Activated naive CD4-positive, alpha-beta T cell treated with Interleukin-2 at 50 U/mL for 16 hours (primary cell): ENCODE measurements at regions not wholly inside any gene's neighbourhood (a gene's known extent, or its start where the extent isn't known, plus 50 kb on each side); places are given as distances from the start of the nearest gene placed in this dataset.

Source experiments
- DNase-seq: peaks from one replicate; pipeline ENCODE4 v3.0.0-alpha.2; 2020

DNA sequence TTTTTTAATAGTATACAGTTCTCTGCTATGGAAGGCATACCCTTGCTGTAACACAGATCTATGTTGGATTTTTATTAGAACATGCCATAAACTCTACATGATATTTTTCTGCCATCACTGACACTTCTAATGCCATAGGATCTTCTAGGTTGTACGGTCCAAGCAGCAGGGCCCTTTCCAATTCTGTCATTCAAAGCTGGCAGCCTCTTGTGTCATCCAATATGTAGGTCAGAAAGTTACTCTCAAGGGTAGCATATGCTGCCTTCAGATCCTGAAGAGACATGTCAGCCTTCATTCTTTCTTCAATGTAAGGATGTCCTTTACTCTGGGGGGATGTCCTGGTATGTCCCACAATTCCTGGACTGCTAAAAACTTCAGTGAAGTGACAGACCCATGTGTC is 629.2 kb upstream of the USP24 start:
- no peak for DNase-seq

DNA sequence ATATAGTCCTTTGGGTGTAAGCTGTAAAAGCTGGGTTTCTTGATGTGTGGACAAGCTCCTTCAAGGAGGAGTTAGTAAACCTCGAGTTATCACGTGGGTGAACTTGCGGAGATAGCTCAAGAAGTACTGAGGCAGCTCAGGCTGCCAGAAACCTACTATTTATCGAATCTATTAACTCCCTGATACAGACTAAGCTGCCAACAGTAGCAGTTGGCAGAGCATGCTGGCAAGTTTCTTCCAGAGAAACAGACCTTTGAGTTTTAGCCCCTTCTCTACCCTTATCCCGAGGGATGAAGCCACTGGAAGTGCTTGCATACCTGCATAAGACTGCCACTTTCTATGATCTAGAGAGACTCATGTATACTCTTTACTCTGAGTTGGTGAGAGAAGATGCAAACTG is 624.5 kb upstream of the USP24 start:
- DNase-seq, result no peak

DNA sequence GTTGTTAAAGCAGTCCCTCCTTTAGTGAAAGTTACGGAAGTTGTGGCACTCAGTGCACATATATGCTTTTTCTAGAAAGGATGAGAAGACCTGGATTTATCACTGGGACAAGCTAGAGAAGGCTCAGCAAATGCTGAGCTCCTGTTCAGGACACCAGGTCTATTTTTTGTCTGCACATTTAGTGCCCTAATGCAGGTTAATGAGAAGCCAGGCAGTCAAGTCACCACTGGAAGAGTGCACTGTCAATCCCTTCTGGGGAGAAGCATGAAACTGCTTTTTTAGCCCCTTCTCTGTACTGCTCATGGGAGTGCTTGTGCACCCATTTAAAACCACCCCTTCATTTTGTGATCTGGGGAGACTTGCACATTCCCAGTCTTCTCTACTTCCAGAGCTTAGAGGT is 624.1 kb upstream of the USP24 start:
- no peak for DNase-seq

DNA sequence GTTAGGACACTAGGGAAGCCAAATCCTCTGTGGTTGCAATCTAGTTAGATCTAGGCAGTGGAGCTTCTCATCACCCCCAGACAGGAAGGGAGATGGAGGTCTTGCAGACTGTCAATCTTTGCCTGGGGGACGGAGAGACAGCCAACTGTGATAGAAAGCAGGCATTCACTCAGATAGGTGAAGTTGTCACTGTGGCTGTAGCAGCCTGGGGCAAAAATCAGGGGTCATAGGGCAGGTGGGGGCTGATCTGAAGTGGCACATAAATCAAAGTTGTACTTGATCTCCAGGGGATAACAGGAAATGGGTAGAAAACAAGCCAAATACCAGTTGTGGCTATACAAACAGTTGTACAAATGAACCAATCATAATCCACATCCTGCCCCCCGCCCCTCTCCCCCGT is 620.9 kb upstream of the USP24 start:
- DNase-seq, result no peak

DNA sequence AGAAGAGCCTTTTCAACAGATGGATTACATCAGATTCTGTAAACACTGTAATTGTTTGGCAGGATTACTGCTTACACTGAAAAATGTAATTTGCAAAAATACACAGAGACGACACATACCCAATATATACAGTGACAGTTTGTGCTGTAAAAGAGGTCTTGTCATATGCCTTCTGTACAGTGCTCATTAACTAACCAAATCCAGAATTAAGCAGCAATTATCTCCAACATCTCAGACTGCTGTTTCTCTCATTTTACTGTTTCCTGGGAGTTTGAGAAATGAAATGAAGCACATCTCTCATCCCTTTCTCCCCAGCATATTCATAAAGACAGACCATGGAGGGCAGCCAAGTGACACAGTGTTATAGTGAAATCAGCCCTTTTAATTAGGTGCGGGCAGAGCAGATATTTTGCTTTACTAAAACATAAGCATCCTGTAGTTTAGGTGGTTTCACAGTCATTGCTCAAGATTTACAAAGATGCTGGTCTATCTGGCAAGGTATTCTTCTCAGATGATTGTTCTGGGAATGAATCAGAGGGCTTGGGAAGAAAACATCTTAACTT is 618.4 kb upstream of the USP24 start:
- no peak for DNase-seq

DNA sequence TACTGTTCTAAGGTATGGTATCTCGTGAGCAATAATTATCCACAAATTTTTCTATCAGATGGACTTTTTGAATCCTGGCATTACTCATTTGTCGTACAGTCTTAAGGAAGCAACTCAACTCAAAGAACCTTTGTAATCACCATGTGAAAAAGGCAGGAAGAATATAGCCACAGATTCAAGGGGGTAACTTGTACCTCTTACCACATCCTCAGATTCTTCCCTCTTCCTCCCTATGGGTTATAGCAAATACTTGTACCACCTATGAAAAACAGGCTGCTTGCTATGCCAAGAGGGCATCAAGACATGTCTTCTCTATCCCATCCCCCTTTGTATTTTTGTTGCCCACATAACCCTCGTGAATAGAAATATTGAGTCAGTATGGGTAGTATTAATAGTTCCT is 616.6 kb upstream of the USP24 start:
- no peak for DNase-seq

DNA sequence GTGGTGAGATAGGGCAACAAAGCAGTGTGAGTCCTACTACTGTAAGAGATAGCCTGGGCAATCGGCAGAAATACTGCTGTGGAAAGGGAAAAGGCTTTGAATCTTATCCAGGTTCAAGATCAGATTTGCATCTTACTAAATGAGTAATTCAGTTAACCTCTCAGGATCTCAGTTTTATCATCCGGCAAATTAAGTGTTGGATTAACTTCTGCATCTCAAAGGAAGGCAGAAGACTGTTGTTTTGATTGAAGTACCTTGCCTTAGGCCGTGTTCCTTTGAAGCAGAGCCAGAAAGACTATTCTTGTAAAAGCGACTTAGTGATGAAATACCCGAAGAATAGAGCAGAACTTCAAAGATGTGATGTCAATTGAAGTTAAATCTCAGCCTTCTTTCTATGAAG is 612.9 kb upstream of the USP24 start:
- DNase-seq, result no peak

DNA sequence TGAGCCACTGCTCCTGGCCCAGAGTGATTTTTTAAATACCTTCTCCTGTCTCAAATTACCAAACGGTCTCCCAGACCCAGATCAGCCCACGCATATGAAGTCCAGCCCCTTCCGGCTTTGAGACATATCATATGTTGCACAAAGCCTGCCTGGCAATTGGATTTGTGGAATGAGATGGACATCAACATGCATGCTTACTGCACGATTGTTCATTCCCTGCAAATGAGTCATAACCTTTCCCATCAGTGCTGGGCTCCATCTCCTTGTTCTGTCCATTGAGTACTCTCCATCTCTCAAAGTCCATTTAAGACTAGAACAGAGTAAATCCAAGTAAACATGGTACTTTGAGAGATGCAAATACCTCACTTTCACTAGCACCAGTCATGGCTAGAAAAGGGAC is 612.2 kb upstream of the USP24 start:
- DNase-seq, result no peak

DNA sequence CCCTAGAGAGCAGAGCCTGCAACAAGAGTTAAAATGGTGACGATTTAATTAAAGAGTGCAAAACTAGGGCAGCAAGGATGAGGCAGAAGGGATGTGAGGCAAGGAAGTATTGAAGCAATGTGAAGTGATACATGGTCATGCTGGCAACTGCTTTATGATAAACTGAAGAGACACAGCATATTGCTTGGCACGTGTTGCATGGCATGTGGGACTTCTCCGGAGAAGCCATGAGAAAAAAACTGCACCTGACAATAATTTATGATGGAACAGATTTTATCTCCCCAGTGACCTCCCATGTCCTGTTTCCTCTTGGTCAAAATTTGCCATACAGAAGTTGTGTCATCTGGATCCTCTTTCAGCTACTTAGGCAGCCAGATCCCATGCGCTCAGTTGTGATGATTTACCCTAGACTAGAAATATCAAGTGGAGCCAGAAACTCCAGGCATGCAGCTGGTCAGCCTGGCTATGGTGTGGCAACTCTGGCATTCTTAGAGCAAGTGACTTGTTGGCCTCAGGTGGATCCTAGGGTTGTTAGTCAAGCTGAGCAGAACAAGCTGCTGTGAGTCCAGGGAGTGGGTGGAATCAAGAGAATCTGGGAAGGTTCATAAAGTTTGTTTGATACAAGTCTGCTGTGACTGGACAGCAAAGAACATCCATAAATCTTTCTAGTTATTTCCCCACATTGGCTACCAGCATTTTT is 611.4 kb upstream of the USP24 start:
- no peak for DNase-seq

DNA sequence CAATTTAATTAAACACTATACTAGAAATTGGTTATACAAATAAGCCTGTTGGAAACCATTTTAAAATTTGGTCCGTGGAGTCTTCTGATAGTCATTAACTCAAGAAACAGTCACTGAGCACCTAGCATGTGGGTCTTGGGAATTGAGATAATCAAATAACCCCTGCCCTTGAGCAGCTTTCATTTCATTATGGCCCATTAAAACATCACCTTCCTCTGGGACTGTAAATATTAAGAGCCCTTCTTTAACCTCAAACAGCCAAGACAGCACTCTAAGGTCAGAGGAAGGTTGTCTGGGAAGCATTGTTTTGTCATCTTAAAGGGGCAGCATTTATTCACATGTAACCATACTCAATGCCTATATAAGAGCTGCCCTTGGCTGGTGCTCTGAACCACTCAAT is 610.3 kb upstream of the USP24 start:
- DNase-seq, result no peak

DNA sequence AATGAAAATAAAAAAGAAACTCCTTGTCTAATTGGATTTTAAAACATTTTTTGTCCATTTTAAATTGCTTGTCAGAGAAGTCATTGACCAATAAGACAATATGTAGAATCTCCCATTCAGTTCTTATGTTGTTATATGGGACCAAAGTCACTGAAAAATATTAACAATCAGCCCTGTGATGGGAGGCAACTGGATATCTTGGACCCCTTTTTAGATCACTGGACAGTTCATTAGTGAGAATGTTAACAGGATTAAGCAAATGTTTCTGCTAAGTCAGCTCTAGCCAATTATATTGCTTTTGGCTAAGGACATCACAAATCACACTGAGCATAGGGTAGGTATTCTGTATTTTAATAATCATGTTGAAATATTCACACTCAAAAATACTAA is 609.1 kb upstream of the USP24 start:
- no peak for DNase-seq

DNA sequence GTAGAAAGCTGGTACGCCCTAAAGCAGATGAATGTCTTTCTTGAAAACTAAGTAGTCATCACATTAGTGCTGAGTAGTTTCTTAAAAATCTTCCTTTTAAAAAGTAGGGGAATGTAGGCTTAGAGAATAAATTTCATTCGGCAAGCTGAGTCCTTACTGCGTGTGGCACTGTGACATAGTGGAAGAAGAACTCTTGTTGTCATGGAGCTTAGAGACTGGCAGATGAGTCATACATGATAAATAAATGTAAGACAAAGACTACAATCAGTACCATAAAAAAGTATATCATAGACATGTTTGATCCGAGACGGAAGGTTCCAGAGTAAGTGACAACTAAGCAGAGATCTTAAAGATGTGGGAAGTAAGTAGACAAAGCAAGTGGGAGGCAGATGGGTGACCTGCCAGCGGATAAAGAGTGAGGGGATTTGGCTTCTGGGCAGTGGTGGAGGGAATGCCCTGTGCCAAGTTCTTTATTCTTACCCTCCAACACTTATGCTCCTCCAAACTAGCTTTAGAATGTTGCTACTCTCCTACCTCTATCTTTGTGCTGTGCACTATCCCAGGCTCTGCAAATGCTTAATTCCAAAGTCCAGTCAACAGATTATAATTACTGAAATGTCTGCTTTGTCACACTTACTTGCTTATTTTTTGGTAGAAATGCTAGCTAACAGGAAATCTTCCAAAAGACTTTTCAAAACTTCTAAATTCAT is 608.5 kb upstream of the USP24 start:
- no peak for DNase-seq

DNA sequence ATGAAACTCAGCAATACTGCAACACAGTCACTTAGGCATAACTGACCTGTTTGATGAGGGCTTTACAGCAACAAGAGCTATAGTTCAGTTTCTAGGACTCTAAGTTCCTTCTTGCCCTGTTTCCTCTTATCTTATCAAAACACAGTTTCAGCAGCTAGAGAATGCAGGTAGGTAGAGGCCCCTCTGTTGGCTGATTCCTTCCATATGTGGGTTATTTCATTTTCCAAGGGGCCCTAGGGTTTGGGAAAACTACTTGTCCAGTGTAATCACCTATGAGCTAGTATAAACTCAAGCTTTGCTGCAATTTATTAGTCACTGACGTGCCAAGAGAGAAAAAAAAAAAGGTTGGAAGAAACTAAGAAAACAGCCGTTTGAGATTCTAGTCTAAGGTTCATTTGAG is 607.7 kb upstream of the USP24 start:
- no peak for DNase-seq

DNA sequence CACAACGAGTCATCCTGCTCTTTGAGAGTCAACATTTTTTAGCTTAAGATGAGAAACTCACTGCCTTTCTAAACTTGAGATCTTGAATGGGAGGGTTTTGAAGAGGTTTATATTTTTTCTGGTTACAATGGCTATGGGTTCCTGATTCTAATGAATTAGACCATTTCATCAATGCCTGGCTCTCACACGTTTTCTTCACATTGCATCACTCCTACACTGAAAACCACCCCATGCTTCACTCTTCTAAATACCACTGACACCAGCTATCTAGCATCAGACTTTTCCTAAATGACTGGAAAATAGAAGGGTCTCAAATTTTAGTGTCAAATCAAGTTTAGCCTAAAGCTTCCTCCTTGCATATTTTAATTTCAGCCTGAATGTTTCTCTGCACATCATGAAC is 606.1 kb upstream of the USP24 start:
- no peak for DNase-seq

DNA sequence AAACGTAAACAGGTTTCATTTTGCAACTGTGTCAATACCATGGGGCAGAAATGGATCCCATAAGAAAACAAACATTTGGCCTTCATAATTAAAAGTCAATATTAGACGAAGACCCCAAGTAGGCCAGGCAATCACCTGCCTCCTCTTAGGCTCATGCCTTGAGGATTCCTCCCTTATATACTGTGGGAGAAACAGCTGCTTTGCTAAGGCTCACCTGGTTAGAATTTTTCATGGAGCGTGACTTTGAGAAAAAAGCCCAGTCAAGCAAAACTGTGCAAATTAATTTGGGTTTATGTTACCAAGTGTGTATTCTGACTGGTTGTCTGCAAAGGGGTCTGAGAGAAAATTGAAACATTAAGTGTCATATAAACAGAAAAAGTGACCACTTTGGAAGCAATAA is 605.3 kb upstream of the USP24 start:
- DNase-seq, result no peak

DNA sequence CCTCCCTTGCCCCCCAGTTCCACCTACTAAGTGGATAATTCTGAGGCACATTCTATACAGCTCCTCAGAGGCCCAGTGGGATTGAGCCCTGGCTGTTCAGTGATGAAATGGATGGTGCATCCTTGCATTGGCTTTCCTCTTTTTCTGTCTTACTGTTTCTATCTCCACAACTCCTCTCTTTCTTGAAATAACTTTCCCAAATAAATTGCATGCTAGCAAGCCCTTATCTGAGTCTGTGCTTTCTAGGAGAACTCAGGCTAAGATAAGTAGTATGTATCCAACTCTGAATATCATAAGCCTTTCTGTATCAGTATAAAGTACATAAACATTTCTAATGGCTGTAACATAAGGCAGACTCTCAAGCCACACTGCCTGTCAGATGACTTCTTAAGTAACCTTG is 603.8 kb upstream of the USP24 start:
- DNase-seq, result no peak

DNA sequence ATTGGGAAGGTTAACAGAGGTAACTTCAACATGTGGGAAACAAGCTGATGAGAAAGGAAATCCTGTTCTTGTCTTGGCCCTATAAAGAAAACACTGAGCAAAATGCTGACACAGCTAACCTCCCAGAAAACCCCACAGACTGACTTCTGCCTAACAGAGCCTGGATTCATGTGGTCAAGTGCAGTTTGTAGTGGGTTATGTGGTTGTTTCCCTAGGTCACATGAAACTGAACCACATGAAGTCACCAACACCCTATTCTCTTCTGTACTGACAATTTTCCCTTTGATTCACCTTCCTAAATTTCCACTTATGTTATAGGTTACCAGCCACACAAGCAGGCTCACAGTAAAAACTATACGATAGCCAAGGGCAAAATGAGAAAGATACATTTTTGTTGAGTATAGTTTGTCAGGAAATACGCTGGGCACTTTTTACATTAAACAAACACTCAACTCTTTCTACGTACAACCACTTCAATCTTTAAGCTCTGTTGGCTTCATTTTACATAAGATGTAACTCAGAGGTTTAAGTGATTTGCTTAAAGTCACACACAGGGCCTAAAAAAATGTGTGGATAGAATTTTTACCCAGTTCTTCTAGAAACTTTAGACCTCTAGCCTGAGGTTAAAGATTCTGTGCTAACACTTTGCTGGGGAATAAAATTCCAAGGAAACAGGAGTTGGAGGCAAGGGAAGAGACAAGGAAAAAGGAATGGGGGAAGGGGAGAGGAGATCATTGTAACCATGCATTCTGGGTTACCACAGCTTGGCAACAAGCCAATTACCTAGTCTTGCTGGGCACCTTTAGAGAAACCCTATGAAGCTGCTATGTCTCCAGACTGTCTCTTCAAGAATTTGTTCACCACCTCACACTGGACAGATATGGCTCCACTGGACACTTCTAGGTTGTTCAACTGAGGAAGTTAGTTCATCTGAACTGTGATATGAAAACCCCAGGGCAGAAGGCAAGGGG is 601.6 kb upstream of the USP24 start:
- no peak for DNase-seq

DNA sequence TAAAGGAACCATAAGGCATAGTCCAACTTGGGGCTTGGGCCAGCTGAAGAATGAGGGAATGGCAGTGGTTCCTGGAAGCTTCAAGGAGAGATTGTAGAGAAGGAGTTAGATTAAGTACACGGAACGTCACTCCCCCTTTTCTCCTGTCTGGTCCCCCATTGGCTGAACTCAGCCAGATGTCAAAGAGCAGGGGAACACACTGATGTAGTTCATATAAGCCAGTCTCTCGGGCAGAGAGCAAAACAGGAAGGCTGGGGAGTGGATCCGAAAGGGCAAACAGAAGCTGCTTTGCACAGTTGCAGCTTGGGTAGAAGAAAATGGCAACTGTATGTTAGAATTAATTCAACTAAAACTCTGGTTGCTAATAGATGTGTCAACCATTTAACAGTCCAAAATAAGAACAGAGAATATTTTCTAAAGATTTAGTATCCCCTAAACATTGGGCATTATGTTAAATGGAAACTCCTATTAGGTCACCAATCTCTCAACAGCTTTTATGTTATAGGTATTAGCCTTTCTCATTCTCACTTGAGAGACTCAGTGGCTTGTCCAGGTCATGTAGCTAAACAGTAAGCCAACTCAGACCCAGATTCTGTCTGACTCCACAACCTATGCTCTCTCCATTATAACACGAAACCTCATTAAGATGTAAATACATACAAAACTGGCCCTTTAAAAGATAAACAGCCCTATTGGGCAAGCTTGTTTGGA is 600.7 kb upstream of the USP24 start:
- DNase-seq, result no peak

DNA sequence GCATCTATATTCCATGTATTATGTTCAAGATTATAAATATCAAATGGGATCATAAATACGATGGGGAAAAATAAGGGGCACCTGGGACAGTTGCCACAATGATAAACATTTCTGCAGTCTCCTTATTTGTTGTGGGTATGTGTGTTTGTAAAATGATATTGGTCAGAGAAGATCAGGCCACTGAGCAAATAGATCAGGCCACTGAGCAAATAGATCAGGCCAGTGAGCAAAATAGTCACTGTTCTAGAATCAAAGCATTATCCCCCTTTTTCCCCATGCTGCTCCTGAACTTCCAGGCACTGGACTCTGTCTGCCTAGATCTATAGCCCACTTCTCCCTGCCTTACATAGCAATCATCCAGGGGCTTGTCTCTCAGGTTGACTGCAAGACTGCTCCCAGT is 599.8 kb upstream of the USP24 start:
- no peak for DNase-seq

DNA sequence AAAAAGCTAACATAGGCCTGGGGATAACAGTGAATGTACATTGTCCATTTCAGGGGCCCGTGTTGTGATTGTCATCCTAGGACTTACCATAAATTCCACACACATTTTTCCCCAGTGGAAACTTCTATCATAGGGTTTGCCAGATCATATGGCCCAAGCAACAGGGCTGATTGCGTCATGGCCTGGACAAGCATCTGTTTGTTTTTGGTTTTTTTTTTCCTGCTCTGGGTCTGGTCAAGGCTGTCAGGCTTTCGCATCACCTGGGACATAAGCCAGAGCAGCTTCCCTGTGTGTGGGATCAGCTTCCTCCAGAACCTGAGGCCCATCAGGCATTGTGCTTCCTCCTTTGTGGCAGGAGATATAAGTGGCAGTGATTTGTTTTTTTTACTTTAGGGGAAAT is 598.5 kb upstream of the USP24 start:
- DNase-seq, result no peak

DNA sequence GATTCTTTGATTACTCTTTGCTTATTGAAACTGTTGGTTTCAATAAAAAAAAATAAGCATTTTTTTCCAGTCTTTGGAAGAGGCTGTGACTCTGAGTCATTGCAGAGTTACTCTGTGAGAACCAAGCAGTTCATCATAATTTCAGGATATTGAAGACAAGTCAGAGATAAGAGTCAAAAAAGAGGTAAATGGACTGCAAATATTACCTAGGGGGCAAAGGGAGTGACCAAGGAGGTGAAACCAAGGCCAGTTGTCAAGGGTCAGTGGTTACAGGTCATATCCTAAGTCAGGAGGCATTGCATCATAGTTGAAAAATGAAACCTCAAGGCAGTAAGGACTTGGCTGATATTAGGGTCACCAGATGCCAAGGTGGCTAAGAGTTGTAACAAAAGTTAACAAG is 597.1 kb upstream of the USP24 start:
- no peak for DNase-seq

DNA sequence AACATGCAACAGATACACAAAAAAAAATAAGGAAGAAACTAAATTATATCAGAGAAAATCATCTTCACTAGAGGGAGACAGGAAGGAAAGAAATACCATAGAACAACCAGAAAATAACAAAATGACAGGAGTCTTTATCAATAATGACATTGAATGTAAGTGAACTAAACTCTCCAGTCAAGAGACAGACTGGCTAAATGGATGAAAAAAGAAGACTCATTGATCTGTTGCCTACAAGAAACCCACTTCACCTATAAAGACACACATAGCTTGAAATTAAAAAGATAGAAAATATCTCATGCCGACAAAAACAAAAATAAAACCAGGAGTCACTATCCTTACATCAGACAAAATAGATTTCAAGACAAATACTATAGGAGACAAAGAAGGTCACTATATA is 593.1 kb upstream of the USP24 start:
- no peak for DNase-seq

DNA sequence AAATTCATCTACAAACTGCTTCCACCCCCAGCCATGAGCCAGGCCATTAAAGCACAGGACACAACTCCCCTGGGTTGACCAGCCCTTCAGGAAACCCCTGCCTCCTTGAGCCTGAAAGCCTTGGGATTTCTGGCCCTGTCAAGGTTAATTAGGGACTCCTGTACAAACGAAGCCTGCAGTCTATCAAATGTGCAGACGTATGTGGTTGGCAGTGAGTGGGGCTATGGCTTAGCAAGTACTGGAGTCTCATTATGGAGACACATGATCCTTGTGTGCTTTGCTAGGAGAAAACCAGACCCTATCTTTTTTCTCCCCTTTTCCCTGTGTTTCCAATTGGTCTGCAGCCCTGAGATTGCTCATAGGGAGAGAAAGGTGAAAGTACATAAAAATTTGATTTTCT is 588.3 kb upstream of the USP24 start:
- no peak for DNase-seq
